ENCODE measurements at regions not wholly inside any gene's neighbourhood (a gene's known extent, or its start where the extent isn't known, plus 50 kb on each side); places are given as distances from the start of the nearest gene placed in this dataset.

DNA sequence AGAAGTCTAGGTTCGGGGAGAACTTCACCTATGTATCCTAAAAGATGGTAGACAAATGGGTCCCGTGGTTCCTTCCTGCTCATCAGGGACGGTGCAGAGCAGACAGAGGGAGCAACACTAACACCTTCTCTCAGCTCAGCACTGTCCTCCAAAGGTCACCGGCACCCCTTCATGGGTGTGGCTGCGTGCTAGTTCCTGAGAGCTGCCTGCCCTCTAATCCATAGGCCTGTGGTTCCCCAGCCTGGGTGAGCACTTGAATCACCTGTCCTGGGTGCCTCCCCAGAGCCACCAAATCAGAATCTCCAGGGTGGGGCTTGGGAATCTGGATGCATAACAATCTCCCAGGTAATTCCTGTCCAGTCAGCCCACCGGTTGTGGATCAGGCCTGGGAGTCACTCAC is 113.9 kb upstream of the TMEM45B start:
- H3K4me3 Mint-ChIP-seq (ENCODE audit: unreplicated experiment): no peak overlapping the region

GRCh38 chr11:129702410-129703398 is 112.9 kb upstream of the TMEM45B start:
- H3K9me3 Mint-ChIP-seq (ENCODE audit: unreplicated experiment): peaks cover 6% of the 10 kb centered on the region
- no peak overlapping the region for H3K27ac Mint-ChIP-seq (ENCODE audit: unreplicated experiment)
- DNase-seq: no peak
- H3K4me1 Mint-ChIP-seq (ENCODE audit: low read depth, unreplicated experiment): no peaks in the 10 kb centered on the region
- H3K27me3 Mint-ChIP-seq (ENCODE audit: unreplicated experiment): peaks cover 5% of the 10 kb centered on the region
- H3K36me3 Mint-ChIP-seq (ENCODE audit: unreplicated experiment): no peaks in the 10 kb centered on the region
- TF ChIP-seq, protein P1, sequence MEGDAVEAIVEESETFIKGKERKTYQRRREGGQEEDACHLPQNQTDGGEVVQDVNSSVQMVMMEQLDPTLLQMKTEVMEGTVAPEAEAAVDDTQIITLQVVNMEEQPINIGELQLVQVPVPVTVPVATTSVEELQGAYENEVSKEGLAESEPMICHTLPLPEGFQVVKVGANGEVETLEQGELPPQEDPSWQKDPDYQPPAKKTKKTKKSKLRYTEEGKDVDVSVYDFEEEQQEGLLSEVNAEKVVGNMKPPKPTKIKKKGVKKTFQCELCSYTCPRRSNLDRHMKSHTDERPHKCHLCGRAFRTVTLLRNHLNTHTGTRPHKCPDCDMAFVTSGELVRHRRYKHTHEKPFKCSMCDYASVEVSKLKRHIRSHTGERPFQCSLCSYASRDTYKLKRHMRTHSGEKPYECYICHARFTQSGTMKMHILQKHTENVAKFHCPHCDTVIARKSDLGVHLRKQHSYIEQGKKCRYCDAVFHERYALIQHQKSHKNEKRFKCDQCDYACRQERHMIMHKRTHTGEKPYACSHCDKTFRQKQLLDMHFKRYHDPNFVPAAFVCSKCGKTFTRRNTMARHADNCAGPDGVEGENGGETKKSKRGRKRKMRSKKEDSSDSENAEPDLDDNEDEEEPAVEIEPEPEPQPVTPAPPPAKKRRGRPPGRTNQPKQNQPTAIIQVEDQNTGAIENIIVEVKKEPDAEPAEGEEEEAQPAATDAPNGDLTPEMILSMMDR (IDR thresholded peaks at IDR 0.05; ENCODE audit: partially characterized antibody, unreplicated experiment): no peak
- H3K4me3 Mint-ChIP-seq (ENCODE audit: unreplicated experiment): no peak overlapping the region

More for the DNA sequence above, 113.9 kb upstream of the TMEM45B start:
- Mint-ChIP-seq H3K9me3 (ENCODE audit: unreplicated experiment) (peaks cover 10% of the 10 kb centered on the region), H3K36me3 (ENCODE audit: unreplicated experiment) (no peaks in the 10 kb centered on the region), H3K27ac (ENCODE audit: unreplicated experiment) (no peak overlapping the region), H3K4me1 (ENCODE audit: low read depth, unreplicated experiment) (no peaks in the 10 kb centered on the region), H3K27me3 (ENCODE audit: unreplicated experiment) (peaks cover 9% of the 10 kb centered on the region)
- TF ChIP-seq, protein P1 (IDR thresholded peaks at IDR 0.05; ENCODE audit: partially characterized antibody, unreplicated experiment): no peak
- no peak for DNase-seq

DNA sequence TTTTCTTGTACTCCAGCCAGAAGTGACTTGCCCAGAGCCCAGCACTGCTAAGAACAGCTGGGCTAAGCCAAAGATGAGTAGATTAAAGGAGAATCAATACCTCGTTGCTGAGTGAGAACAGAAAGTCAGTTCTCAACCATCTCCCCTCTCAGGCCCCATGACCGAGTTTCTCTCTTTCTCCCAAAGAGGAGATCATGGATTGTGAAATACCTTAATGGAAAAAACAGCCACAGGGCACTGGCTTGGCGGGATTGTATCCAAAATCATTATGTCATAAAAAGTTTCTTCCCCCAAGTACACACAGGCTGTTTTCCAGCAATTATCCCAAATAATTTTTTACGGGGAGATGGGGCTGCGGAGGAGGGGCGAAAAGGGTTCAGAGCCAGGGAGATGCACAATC is 111.8 kb upstream of the TMEM45B start:
- Mint-ChIP-seq H3K4me3 (ENCODE audit: unreplicated experiment) (no peak overlapping the region), H3K27me3 (ENCODE audit: unreplicated experiment) (peaks cover 5% of the 10 kb centered on the region), H3K36me3 (ENCODE audit: unreplicated experiment) (no peaks in the 10 kb centered on the region), H3K4me1 (ENCODE audit: low read depth, unreplicated experiment) (no peaks in the 10 kb centered on the region), H3K27ac (ENCODE audit: unreplicated experiment) (no peak overlapping the region), H3K9me3 (ENCODE audit: unreplicated experiment) (peaks cover 6% of the 10 kb centered on the region)
- TF ChIP-seq, protein P1 (IDR thresholded peaks at IDR 0.05; ENCODE audit: partially characterized antibody, unreplicated experiment): no peak
- no peak for DNase-seq

GRCh38 chr11:129704831-129705230 is 110.8 kb upstream of the TMEM45B start:
- H3K36me3 Mint-ChIP-seq (ENCODE audit: unreplicated experiment): no peaks in the 10 kb centered on the region
- H3K27me3 Mint-ChIP-seq (ENCODE audit: unreplicated experiment): peaks cover 5% of the 10 kb centered on the region
- no peak for DNase-seq
- TF ChIP-seq, protein P1 (IDR thresholded peaks at IDR 0.05; ENCODE audit: partially characterized antibody, unreplicated experiment): no peak
- H3K4me1 Mint-ChIP-seq (ENCODE audit: low read depth, unreplicated experiment): no peaks in the 10 kb centered on the region
- H3K4me3 Mint-ChIP-seq (ENCODE audit: unreplicated experiment): no peak overlapping the region
- no peak overlapping the region for H3K27ac Mint-ChIP-seq (ENCODE audit: unreplicated experiment)
- peaks cover 6% of the 10 kb centered on the region for H3K9me3 Mint-ChIP-seq (ENCODE audit: unreplicated experiment)

DNA sequence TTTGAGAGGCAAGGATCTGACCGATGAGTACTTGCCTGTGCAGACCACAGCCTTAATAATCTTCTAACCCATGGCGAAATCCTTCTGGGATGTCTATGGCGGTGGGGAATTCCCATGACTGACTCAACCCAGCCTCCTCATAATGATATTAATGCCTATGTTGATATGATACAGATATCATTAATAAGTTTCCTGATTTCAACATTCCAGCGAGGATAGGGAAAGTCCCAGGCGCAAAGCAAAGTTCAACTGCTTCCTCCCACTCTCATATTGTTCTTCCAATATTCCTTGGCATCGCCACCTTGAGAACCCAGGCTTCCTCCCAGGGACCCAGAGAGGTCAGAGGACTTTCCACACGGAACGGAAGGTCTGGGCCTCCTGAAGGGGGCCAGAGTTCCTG is 110.3 kb upstream of the TMEM45B start:
- Mint-ChIP-seq H3K4me3 (ENCODE audit: unreplicated experiment) (no peak overlapping the region), H3K9me3 (ENCODE audit: unreplicated experiment) (peaks cover 6% of the 10 kb centered on the region), H3K27me3 (ENCODE audit: unreplicated experiment) (peaks cover 3% of the 10 kb centered on the region), H3K4me1 (ENCODE audit: low read depth, unreplicated experiment) (no peaks in the 10 kb centered on the region), H3K36me3 (ENCODE audit: unreplicated experiment) (no peaks in the 10 kb centered on the region), H3K27ac (ENCODE audit: unreplicated experiment) (no peak overlapping the region)
- TF ChIP-seq, protein P1 (IDR thresholded peaks at IDR 0.05; ENCODE audit: partially characterized antibody, unreplicated experiment): no peak
- DNase-seq: no peak
